Mesenchymal stem cell (in vitro differentiated cells and primary cell): ENCODE measurements at regions not wholly inside any gene's neighbourhood (a gene's known extent, or its start where the extent isn't known, plus 50 kb on each side); places are given as distances from the start of the nearest gene placed in this dataset.

Experiments used
- DNase-seq: peaks from one replicate; pipeline ENCODE4 v3.0.0-alpha.2; 2013
- H2AFZ ChIP-seq: one replicate; pipeline ENCODE4 v1.6.1; 2013; ENCODE audit warnings: low read depth, mild to moderate bottlenecking, control low read depth, inconsistent platforms, low read length, moderate library complexity
- H2AK5ac ChIP-seq: 2 replicates; pipeline ENCODE4 v1.6.1; 2013; ENCODE audit warnings: low read length, moderate library complexity, mild to moderate bottlenecking, inconsistent platforms; ENCODE audit not compliant: severe bottlenecking
- H2BK120ac ChIP-seq: one replicate; pipeline ENCODE4 v1.6.1; 2013; ENCODE audit warnings: low read depth, mild to moderate bottlenecking, inconsistent platforms, low read length, moderate library complexity
- H2BK12ac ChIP-seq, 2 experiments: one replicate each; pipeline ENCODE4 v1.6.1; 2013; ENCODE audit warnings: inconsistent platforms in 2 of 2, low read length in 2 of 2, mild to moderate bottlenecking in 2 of 2, moderate library complexity in 2 of 2, control low read depth in 1 of 2
- H2BK15ac ChIP-seq: one replicate; pipeline ENCODE4 v1.6.1; 2013; ENCODE audit warnings: mild to moderate bottlenecking, low read depth, inconsistent platforms; ENCODE audit not compliant: poor library complexity, severe bottlenecking
- H2BK5ac ChIP-seq: 2 replicates; pipeline ENCODE4 v1.6.1; 2013; ENCODE audit warnings: low read depth, mild to moderate bottlenecking, low read length, control low read depth, inconsistent platforms; ENCODE audit not compliant: poor library complexity, severe bottlenecking
- H3K14ac ChIP-seq, 2 experiments: one replicate each; pipeline ENCODE4 v1.6.1; 2013; ENCODE audit warnings: inconsistent platforms in 2 of 2, low read length in 2 of 2, control low read depth in 1 of 2, mild to moderate bottlenecking in 1 of 2, moderate library complexity in 1 of 2
- H3K18ac ChIP-seq, 2 experiments: one replicate each; pipeline ENCODE4 v1.6.1; 2013; ENCODE audit warnings: inconsistent platforms in 2 of 2, low read length in 2 of 2, control low read depth in 1 of 2, low read depth in 1 of 2, mild to moderate bottlenecking in 1 of 2
- H3K23ac ChIP-seq, 2 experiments: one replicate each; pipeline ENCODE4 v1.6.1; 2013; ENCODE audit warnings: inconsistent platforms in 2 of 2, low read length in 2 of 2, mild to moderate bottlenecking in 2 of 2, moderate library complexity in 2 of 2, control low read depth in 1 of 2
- H3K27ac ChIP-seq: 2 replicates; pipeline ENCODE4 v1.5.1; 2013; ENCODE audit warnings: mild to moderate bottlenecking, moderate library complexity, low read length, control low read depth, inconsistent platforms; ENCODE audit not compliant: poor library complexity, severe bottlenecking
- H3K27me3 ChIP-seq, 2 experiments: 2 replicates each; pipeline versions ENCODE4 v1.6.1 to v1.7.0; 2013; ENCODE audit warnings: low read length in 2 of 2, mild to moderate bottlenecking in 2 of 2, moderate library complexity in 2 of 2, control low read depth in 1 of 2, inconsistent platforms in 1 of 2; ENCODE audit not compliant: control insufficient read depth in 1 of 2, insufficient read depth in 1 of 2
- H3K36me3 ChIP-seq, 2 experiments: 2 replicates each; pipeline versions ENCODE4 v1.6.1 to v1.7.0; 2013; ENCODE audit warnings: low read length in 2 of 2, control low read depth in 1 of 2, inconsistent platforms in 1 of 2, low read depth in 1 of 2, mild to moderate bottlenecking in 1 of 2; ENCODE audit not compliant: insufficient read depth in 2 of 2, control insufficient read depth in 1 of 2
- H3K4ac ChIP-seq, 2 experiments: one replicate each; pipeline ENCODE4 v1.6.1; 2013; ENCODE audit warnings: inconsistent platforms in 2 of 2, low read length in 2 of 2, mild to moderate bottlenecking in 2 of 2, moderate library complexity in 2 of 2, control low read depth in 1 of 2, low read depth in 1 of 2
- H3K4me1 ChIP-seq: 2 replicates; pipeline ENCODE4 v1.6.1; 2013; ENCODE audit warnings: low read depth, low read length, control low read depth; ENCODE audit not compliant: control insufficient read depth, insufficient read depth
- H3K4me2 ChIP-seq: 2 replicates; pipeline ENCODE4 v1.6.1; 2013; ENCODE audit warnings: low read length, mild to moderate bottlenecking, inconsistent platforms; ENCODE audit not compliant: poor library complexity, severe bottlenecking
- H3K4me3 ChIP-seq, 2 experiments: 2 replicates each; pipeline versions ENCODE4 v1.5.1 to v1.7.0; 2013; ENCODE audit warnings: low read length in 2 of 2, mild to moderate bottlenecking in 2 of 2, control low read depth in 1 of 2, low read depth in 1 of 2; ENCODE audit not compliant: insufficient read depth in 1 of 2
- H3K79me1 ChIP-seq: replicated peaks from 2 replicates; pipeline ENCODE4 v1.6.1; 2013; ENCODE audit warnings: mild to moderate bottlenecking, control low read depth, low read length, inconsistent platforms; ENCODE audit not compliant: poor library complexity, severe bottlenecking
- H3K9ac ChIP-seq: 2 replicates; pipeline ENCODE4 v1.7.0; 2013; ENCODE audit warnings: mild to moderate bottlenecking, low read length, moderate library complexity
- H3K9me3 ChIP-seq: 2 replicates; pipeline ENCODE4 v1.7.0; 2013; ENCODE audit warnings: mild to moderate bottlenecking, low read length; ENCODE audit not compliant: control insufficient read depth
- H4K8ac ChIP-seq: one replicate; pipeline ENCODE4 v1.6.1; 2013; ENCODE audit warnings: inconsistent platforms, mild to moderate bottlenecking, low read length, moderate library complexity
- H4K91ac ChIP-seq: one replicate; pipeline ENCODE4 v1.6.1; 2013; ENCODE audit warnings: mild to moderate bottlenecking, low read length, inconsistent platforms
- WGBS: methylation state at CpG from one replicate; pipeline ENCODE4 v1.1.7; 2013; ENCODE audit warnings: mixed read lengths; 5-methylcytosine and 5-hydroxymethylcytosine counted together

- Histone ChIP-seq H3K27ac (no peak overlapping the region), H3K36me3 (no peaks in the 10 kb centered on the region), H3K4me2 (no peak overlapping the region), H4K91ac (no peak overlapping the region), H3K27me3 (peaks cover 37 to 42% of the 10 kb centered on the region in 2 experiments), H2BK12ac (no peak overlapping the region), H3K9me3 (no peaks in the 10 kb centered on the region), H4K8ac (no peak overlapping the region), H3K4me1 (peaks cover 8% of the 10 kb centered on the region), H3K4ac (no peak overlapping the region), H3K79me1 (no peaks in the 10 kb centered on the region), H2BK120ac (no peak overlapping the region), H2AK5ac (no peak overlapping the region), H3K14ac (no peak overlapping the region), H3K9ac (no peak overlapping the region), H3K23ac (no peak overlapping the region), H2AFZ (no peak overlapping the region), H3K4me3 (no peak overlapping the region), H2BK5ac (no peak overlapping the region), H3K18ac (no peak overlapping the region), H2BK15ac (no peak overlapping the region)
- DNase-seq: no peak
- 93% methylated on average over 1 of the region's 2 CpGs for WGBS
These were observed 438.4 kb upstream of the NPVF start for GRCh38 chr7:25666671-25667060.

- H3K4me3 ChIP-seq: no peak overlapping the region
- H3K23ac ChIP-seq: no peak overlapping the region
- no peaks in the 10 kb centered on the region for H3K9me3 ChIP-seq
- H2BK5ac ChIP-seq: no peak overlapping the region
- H3K9ac ChIP-seq: no peak overlapping the region
- H2BK120ac ChIP-seq: no peak overlapping the region
- peak overlapping the region; percentile 2 to 28 for H3K18ac ChIP-seq
- no peak overlapping the region for H4K8ac ChIP-seq
- H3K27ac ChIP-seq: no peak overlapping the region
- no peak overlapping the region for H3K4ac ChIP-seq
- peaks cover 21 to 33% of the 10 kb centered on the region in 2 experiments for H3K27me3 ChIP-seq
- no peaks in the 10 kb centered on the region for H3K79me1 ChIP-seq
- no peak overlapping the region for H3K4me2 ChIP-seq
- no peak overlapping the region for H4K91ac ChIP-seq
- no peaks in the 10 kb centered on the region for H3K36me3 ChIP-seq
- 83% methylated on average over 4 of the region's 4 CpGs for WGBS
- H3K14ac ChIP-seq: no peak overlapping the region
- H2BK12ac ChIP-seq: peak overlapping the region in 1 of 2 experiments; percentile 71
- H3K4me1 ChIP-seq: peaks cover 4% of the 10 kb centered on the region
- no peak overlapping the region for H2AFZ ChIP-seq
- no peak for DNase-seq
- H2BK15ac ChIP-seq: no peak overlapping the region
- H2AK5ac ChIP-seq: no peak overlapping the region
These were observed 441.0 kb upstream of the NPVF start for GRCh38 chr7:25669281-25669781.

GRCh38 chr7:25669961-25670841, 441.9 kb upstream of the NPVF start:
- Histone ChIP-seq H2BK5ac (no peak overlapping the region), H3K27me3 (peaks cover 21 to 29% of the 10 kb centered on the region in 2 experiments), H2AK5ac (no peak overlapping the region), H3K36me3 (no peaks in the 10 kb centered on the region), H3K4me2 (no peak overlapping the region), H3K23ac (no peak overlapping the region), H2BK15ac (no peak overlapping the region), H4K91ac (no peak overlapping the region), H3K4ac (peak overlapping the region in 1 of 2 experiments; percentile 33), H3K14ac (no peak overlapping the region), H2AFZ (no peak overlapping the region), H3K18ac (peak overlapping the region in 1 of 2 experiments; percentile 64), H3K79me1 (no peaks in the 10 kb centered on the region), H2BK12ac (no peak overlapping the region), H4K8ac (no peak overlapping the region), H3K9ac (no peak overlapping the region), H3K4me1 (peaks cover 4% of the 10 kb centered on the region), H3K9me3 (no peaks in the 10 kb centered on the region), H3K4me3 (no peak overlapping the region), H2BK120ac (no peak overlapping the region), H3K27ac (peak overlapping the region; percentile 49)
- 45% methylated on average over 12 of the region's 13 CpGs for WGBS
- DNase-seq: peak; percentile 51

GRCh38 chr7:25671111-25671510, 442.8 kb upstream of the NPVF start:
- 62% methylated on average over 10 of the region's 10 CpGs for WGBS
- Histone ChIP-seq H2BK15ac (no peak overlapping the region), H4K91ac (no peak overlapping the region), H3K9me3 (no peaks in the 10 kb centered on the region), H2AFZ (no peak overlapping the region), H3K4me1 (peaks cover 4% of the 10 kb centered on the region), H3K27me3 (peaks cover 17 to 29% of the 10 kb centered on the region in 2 experiments), H2BK5ac (no peak overlapping the region), H3K14ac (no peak overlapping the region), H3K23ac (no peak overlapping the region), H3K4me3 (no peak overlapping the region), H4K8ac (no peak overlapping the region), H3K27ac (no peak overlapping the region), H3K9ac (no peak overlapping the region), H2BK120ac (no peak overlapping the region), H2AK5ac (no peak overlapping the region), H3K4ac (no peak overlapping the region), H3K18ac (no peak overlapping the region), H2BK12ac (no peak overlapping the region), H3K79me1 (no peaks in the 10 kb centered on the region), H3K4me2 (no peak overlapping the region), H3K36me3 (no peaks in the 10 kb centered on the region)
- DNase-seq: no peak
